GM18508 (cell line): ENCODE measurements at regions not wholly inside any gene's neighbourhood (a gene's known extent, or its start where the extent isn't known, plus 50 kb on each side); places are given as distances from the start of the nearest gene placed in this dataset.

Experiments
- ATAC-seq: cut with Tn5 transposase; IDR thresholded peaks from one replicate; pipeline ENCODE4 v1.9.1; 2021; ENCODE audit warnings: moderate number of reproducible peaks; ENCODE audit not compliant: insufficient read depth, unreplicated experiment

DNA sequence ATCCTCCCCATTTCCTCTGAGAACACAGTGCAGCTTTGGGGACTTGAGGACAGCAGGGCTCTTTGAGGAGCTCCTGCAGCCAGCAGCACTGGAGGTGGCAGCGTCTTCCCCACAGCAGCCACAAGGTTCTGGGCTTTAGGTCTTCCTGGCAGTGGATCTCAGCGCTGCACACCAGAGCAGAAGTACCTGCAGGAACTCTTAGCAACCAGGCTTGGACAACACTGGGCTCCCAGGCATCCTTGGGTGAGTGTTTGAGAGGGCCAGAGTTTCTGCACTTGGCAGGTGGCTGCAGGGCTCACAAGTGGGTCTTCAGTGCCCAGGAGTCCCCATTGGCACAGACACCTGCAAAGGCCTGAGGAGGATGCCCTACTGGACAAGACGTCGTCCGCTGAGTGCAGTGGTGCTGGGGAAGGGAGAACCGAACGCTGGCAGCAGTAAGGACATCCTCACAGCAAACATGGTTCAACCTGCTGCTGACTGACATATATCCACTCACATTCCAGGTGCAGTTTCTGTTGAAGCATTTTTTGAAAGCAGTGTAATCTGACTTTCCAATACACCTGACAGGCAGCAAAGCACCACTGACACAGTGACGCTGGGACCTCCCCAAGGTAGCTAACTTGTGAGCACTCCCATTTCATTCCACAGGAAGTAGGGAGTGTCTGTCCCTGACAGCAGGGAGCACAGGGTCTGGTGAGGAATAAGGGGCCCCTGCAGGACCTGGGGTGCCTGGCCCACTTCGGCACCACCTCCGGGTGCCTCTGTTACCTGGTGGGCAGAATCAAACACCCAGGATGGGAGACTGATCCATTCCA, 149.9 kb upstream of the COPS8 start:
- ATAC-seq: no peak

DNA sequence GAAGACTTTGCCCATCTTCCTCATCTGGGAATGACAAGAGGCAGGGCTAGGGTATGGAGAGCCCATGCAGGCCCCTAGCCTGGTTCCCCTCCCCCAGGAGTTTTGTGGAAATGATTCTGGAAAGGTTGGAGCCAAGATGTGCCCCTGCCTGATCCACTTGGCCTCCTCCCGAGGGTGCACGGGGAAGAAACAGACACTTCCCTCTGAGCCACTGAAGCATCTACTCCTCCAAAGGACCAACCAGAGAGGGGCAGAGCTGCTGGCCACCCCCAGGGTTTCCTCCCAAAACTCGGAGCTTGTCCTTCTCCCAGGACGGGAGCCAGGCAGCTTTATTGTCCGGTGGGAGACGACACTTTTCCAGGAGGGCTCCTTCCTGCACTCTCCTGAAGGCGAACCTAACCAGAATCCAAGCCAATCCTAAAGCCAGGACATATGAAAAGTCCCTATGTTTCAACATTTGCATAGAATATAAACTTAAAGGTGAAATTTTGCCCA, 149.2 kb upstream of the COPS8 start:
- no peak for ATAC-seq

DNA sequence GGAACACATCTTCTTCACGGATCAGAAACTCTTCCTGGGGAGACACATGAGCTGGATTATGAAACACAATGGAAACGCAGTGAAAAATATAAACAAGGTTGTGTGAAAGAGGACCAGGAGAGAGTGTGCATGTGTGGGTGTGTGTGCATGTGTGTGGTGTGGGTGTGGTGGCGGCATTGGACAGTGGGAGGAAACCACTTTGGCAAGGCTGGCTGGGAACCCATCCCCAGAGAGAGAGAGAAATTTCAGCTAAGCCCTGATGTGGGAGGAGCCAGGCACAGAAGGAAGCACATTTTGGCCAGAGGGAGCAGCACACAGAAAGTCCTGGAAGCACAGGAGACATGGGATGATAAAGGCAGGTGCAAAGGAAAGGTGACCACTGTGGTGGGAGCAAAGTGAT, 147.6 kb upstream of the COPS8 start:
- no peak for ATAC-seq

DNA sequence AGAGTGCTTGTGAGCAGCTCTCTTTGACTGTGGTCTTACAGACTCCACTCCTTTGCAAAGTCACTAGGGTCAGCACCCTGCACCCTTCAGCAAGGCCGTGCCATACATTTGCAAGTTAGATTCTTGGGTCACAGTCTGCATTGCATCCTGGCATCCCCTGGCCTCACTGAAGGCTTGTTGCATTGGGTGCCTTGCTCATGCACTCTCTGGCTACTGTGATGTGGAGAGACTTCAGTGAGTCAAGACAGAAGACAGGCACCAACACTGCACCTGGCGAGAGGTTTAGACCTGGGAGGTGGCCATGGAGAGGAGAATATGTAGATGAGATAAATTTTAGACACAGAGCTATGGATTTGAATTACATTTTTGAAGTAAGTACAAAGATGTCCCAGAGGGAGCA, 146.4 kb upstream of the COPS8 start:
- ATAC-seq: no peak

DNA sequence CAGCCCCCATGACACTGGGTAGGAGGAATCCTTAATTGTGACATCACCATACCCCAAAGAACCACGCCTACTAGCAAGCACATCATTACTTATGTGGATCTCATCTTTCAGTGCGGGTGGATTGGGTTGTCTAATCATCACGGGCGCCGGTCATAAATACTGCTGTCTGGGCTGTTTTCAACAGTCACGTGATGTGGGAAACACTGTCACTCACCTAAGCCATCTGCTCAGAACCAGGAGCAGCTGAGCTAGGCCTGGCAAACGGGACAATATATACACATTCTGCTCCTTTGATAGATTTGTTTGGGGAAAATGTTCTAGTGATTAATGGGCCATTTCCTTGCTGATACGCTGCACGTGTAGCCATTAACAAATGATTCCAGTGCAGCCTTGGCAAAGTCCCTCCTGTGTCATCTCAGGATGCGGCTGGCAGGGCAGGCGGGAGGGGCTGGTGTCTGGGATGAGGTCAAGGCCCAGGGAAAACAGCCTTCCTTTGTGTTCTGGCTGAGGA, 145.9 kb upstream of the COPS8 start:
- ATAC-seq: no peak

DNA sequence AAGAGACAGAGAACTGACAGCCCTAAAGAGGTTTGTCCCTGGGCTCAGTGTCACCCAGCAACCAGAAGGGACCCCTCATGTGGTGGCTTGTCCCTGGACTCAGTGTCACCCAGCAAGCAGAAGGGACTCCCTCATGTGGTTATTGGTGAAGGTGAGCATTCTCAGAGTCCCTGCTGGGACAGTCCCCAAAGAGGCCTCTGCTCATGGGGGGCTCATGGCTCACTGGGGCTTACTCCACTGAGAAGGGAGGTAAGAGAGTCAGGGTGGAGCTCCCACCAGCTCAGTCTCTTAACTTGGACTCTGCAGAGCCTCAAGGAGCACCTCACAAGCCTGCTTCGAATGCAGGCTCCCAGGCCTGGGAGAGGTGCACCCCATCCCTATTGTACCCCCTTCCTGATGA, 145.2 kb upstream of the COPS8 start:
- no peak for ATAC-seq

DNA sequence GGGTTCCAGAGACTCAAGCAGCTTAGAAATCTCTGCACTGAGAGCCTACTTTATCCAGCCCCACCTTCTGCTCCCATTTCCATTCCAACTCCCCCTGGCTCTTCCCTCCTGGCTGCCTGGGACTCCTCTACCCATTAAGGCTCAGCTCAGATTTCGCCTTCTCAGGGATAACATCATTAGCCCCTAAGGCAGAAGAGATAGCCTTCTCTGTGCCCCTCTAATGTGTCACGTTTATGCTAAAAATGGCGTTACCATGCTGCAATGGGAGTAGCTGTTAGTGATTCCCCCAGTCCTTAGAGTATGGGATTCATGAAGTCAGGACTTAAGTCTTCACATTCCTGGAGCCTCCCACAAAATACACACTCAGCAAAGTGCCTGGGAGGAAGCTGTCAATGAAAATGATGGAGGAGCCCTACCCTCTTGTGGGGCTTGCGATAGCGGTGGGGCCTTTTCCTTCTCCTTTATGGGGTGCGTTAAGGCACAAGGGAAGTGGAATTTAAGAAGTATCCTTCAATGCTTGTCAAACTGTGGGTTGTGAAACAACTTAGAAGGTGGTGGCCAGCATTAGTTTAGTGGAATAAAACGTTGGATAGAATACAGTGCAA, 144.7 kb upstream of the COPS8 start:
- ATAC-seq: no peak

DNA sequence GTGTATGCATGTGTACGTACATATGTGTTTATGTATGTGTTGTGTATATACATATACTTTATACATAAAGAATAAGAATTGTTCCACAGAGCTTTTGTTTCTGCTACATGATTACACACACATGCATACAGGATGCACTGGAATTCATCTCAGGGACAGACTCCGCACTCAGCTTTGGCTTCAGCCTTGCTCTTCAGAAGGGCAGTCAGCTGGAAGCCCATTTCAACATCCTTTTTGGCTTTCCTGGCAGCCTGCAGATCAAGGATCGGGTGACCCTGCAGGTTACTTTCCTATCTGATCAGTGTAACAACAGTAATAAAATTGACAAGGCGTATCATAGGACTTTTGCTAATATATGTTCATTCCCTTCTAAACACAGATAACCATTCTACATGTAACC, 144.1 kb upstream of the COPS8 start:
- ATAC-seq: no peak

DNA sequence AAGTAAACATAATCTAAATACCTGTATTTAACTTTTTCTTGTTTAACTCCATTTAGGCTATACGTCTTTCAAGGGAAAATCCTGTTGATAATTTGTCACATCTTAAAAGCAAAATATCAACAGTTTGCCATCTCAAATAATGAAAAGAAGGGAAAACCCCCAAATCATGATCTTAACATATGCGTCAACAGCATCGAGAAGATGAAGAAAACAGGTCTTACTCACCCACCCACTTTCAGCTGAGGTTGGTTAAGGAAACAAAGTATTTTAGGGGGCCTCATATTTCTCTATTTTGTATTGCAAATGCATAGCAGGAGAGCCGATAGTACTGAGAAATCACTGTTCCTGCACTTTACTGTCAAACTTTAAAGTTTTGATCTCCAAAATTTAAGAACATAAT, 143.1 kb upstream of the COPS8 start:
- ATAC-seq: no peak

DNA sequence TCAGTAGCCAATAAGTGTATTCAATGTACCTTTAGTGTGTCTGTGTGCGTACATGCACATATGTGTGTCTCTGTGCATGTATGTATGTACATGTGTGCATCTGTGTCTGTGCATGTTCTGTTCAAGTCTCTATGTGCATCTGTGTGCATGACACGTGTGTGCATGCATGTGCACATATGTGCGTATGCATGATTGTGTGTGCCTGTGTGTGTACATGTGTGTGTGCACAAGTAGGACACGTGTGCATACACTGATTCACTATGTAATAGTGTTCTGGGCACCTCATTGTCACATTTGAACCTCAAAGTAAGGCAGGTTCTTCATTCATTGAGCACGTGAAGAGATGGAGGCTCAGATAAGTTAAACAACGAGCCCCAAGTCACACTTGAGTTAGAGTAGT, 142.6 kb upstream of the COPS8 start:
- no peak for ATAC-seq

DNA sequence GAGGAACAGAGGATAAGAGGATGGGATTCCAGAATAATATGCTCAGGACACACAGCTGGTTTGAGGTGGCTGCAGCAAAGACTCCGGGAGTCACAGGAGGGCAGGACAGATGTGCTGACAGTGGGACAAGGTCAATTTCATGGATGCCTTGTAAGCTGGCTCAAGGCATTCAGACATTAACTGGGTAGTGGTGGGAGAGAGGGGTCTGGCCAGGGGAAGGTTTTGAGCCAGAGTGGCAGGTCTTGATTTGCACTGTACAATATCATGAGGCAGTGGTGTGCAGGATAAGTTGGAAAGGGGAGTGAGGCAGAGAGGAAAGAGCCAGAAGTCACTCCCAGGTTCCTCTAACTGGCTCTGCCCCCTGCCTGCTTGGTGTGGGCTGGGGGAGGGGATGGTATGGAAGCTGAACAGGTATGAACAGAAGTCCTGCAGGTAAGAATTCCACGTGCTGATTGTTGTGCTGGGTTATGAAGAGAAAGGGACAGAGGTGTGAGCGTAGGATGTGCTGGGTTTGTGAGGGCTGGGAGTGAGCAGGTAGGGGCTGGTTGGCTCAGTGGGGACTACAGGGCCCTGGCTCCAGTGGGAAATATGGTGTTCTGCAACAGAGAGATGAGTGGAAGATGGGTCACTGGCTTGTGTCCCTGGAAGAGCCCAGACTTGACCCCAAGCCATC, 141.7 kb upstream of the COPS8 start:
- no peak for ATAC-seq

DNA sequence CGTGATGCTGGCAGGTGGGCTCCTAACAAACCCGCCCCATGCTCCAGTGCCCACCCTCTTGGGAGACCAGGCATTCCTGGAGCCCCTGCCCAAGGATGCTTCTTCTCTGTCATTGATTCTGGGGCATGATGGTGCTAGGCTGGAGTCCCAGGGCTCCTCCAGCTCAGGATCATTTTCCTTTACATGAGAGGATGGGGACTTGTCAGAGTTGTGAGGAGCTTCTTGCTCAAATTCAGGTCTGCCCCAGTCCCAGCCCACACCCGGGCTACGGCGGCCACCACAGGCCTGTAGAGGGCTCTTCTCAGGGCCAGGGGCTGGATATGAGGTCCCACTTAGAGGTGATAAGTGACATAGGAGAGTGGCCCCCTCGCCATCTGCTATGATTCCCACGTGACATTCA, 141.1 kb upstream of the COPS8 start:
- no peak for ATAC-seq

DNA sequence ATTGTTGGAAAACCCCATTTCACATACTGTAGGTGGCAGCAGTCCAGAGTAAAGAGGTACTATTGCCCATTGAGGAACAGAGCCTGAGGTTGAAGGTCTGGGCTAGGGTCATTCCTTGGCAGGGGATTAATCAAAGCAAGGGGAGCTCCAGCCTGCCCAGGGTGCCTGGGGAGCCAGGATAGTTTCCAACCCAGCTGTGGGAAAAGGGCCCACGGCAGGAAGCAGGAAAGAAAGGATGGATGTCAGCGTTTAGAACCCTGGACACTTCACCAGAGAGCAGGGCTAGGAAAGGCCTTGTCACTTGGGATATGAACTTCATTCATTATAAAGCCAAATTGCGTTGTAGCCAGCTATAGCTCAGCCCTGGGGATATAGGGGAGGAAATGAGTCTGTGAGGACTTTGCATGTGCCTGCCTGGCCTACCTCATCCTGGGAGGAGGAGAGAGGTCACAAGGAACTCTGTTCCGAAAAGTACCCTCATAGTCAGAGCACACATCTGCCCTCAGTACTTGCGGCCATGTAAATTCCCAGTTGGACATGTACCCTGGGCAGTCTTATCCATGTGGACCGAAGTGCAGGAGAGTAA, 140.2 kb upstream of the COPS8 start:
- ATAC-seq: no peak

DNA sequence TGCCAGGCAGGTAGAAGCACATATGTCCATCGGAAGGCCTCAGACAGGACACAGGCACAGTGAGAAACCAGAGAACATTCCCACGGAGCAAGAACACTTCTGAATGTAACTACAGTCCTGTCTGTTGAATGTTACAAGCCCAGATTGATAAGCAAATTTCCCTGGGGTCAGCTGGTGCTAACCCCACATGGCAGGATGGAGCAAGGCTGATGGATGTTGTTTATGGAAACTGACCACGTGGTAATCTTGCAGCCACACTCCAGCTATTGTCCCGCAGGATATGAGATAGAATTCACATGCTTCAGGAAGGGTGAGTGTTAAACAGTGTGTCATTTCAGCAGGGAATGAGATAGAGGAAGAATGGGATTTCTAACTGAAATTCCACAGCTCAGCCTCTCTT, 138.8 kb upstream of the COPS8 start:
- ATAC-seq: no peak

DNA sequence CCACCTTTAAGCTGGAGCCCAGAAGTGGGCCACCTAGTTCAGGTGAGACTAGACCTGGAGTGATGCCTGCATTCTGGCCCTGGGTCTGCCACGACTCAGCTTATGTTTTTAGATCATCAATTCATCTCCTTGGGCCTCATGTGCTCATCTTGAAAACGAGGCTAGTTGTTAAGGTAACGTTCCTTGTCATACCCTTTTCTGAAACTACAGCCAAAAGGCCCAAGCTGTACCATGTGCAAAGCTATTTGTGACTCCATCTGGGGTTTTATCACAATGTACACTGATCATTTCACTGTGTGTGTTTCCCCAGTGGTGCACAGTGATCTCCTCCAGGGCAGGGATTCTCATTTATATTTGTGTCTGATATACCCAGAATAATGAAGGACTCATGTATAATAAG, 138.4 kb upstream of the COPS8 start:
- no peak for ATAC-seq

DNA sequence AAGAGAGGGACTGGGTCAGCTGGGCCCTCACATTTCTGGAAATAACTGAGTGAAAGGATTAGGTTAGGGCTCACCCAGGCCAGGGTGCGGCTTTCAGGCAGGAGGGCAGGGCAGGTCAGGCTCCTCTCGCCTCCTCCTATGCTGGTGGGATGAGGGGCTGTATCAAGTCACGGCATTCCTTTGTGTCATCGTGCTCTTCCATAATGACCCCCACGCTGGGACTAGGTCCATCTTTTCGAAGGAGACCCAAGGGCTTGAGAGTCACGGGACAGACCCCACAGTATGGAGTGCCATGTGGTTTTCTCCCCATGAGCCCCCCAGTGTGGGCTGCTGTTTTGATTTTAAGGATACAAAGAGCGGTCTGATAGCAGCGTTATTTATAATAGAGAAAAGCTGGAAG, 137.8 kb upstream of the COPS8 start:
- no peak for ATAC-seq

DNA sequence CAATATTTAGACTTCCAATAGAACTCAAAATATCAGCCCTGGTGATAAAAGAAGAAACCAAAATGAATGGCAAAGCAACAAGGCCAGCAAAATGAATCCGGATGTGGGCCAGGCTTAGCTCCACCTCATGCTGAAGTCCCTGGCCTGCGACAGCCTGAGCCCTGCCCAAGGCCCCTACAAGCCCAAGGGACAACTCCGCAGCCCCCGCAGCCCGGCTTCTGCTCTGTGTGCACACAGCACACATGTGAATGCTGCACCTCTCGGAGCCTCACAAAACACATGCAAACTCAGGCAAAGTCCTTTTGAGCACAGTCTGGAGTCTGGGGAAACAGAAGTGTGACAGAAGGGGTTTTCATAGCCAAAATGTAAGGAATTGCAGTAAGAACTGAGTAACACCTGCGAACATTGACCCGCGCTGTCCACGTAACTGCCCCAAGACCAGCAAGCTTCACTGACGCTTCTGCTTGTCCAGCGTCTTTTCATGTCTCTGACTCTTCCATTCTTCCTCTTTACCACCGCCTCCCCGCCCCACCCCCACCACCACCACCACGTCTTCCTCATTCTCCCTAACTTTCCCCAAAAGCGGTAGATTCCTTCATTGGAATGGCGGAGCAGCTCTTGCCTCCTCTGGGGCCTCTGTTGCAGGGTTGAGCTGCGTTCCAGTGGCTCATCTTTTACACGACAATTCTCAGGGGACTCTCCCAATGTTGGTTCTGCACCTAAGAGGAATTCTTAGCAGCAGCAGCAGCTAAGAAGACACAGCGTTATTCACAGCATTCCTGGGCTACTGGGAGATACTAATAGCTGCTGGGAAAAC, 136.4 kb upstream of the COPS8 start:
- ATAC-seq: no peak

DNA sequence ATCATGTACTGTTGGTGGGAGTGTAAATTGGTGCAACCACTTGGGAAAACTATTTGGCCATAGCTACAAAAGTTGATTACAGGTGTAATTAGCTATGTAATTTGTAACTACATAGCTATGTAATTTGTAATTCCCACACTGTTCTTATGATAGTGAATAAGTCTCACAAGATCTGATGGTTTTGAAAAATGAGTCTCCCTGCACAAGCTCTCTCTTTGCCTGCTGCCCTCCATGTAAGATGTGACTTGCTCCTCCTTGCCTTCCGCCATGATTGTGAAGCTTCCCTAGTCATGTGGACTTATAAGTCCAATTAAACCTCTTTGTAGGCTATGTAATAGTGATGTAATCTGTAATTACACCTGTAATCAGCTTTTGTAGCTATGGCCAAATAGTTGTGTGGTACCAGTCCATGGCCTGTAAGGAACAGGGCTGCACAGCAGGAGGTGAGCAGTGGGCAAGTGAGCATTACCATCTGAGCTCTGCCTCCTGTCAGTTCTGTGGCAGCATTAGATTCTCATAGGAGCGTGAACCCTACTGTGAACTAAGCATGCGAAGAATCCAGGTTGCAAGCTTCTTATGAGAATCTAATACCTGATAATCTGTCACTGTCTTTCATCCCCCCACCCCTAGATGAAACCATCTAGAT, 133.7 kb upstream of the COPS8 start:
- ATAC-seq: no peak

DNA sequence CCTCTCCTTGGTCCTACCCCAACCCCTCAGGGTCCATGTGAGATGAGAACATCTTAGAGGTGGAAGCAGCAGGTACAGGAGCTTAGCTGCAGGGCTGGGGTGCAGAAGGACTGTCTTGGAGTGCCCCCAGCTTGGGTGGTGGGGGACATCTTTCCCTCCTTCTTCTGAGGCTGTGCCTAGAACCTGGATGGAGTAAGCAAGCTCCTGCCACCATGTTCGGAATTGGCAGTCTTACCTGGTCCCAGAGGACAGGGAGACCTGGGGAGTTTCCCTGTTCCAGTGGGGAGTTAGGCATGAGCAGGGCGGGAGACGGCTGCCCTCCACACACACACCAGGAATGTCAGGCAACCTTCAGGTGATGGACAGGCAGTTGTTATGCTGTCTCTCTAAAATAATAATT, 131.0 kb upstream of the COPS8 start:
- ATAC-seq: no peak
